K562 (cell line): ENCODE measurements at regions not wholly inside any gene's neighbourhood (a gene's known extent, or its start where the extent isn't known, plus 50 kb on each side); places are given as distances from the start of the nearest gene placed in this dataset.

ENCODE experiments used
- GTF2F1 ChIP-seq: IDR thresholded peaks from 2 replicates; pipeline ENCODE4 v1.6.1; 2011; ENCODE audit warnings: low read depth, low read length, improper control_type of control experiment
- MAZ ChIP-seq, 2 experiments: fragments of 450-650 bp in 1 of 2; sonication (generic) in 1 of 2; formaldehyde crosslinking; IDR thresholded peaks in 1 of 2; conservative IDR thresholded peaks in 1 of 2; 2 replicates each; pipeline versions ENCODE4 v1.4.0 to v1.5.0; 2020; ENCODE audit warnings: mild to moderate bottlenecking in 1 of 2, missing genetic modification reagents in 1 of 2
- NCOA1 ChIP-seq: fragments of 450-650 bp; IDR thresholded peaks from 2 replicates; pipeline ENCODE4 v1.6.1; 2016; ENCODE audit warnings: low read depth
- NCOA4 ChIP-seq: fragments of 450-650 bp; IDR thresholded peaks from 2 replicates; pipeline ENCODE4 v1.6.1; 2018; ENCODE audit warnings: mild to moderate bottlenecking; ENCODE audit not compliant: partially characterized antibody
- PCBP1 ChIP-seq: fragments of 200-400 bp; formaldehyde crosslinking; IDR thresholded peaks from 2 replicates; pipeline ENCODE4 v1.6.1; 2018; ENCODE audit warnings: mild to moderate bottlenecking, low read depth, low read length; ENCODE audit not compliant: poor library complexity, severe bottlenecking
- POLR2G ChIP-seq: fragments of 200-400 bp; formaldehyde crosslinking; IDR thresholded peaks from 2 replicates; pipeline ENCODE4 v1.6.1; 2017; ENCODE audit warnings: low read depth, mild to moderate bottlenecking, antibody characterized with exemption, low read length, moderate library complexity
- YY1 ChIP-seq, 3 experiments: IDR thresholded peaks; 2 replicates each; pipeline ENCODE4 v1.6.1; 2011; ENCODE audit warnings: low read length in 2 of 3, mild to moderate bottlenecking in 2 of 3, moderate library complexity in 2 of 3, borderline replicate concordance in 1 of 3, control low read depth in 1 of 3, low read depth in 1 of 3; ENCODE audit not compliant: insufficient read depth in 3 of 3, insufficient replicate concordance in 2 of 3, control insufficient read depth in 1 of 3, insufficient read length in 1 of 3; ENCODE audit errors: extremely low read depth in 1 of 3
- ZBTB17 ChIP-seq: fragments of 450-650 bp; formaldehyde crosslinking; IDR thresholded peaks from 2 replicates; pipeline ENCODE4 v1.4.0; 2020; ENCODE audit warnings: mild to moderate bottlenecking
- ZNF140 ChIP-seq: fragments of 250-450 bp; sonication (Bioruptor Pico); IDR thresholded peaks from 2 replicates; pipeline ENCODE4 v1.8.0; 2021; ENCODE audit warnings: moderate library complexity, mild to moderate bottlenecking, inconsistent platforms
- ZNF311 ChIP-seq: fragments of 250-450 bp; sonication (Bioruptor Pico); IDR thresholded peaks from 2 replicates; pipeline ENCODE4 v1.4.0; 2020; ENCODE audit warnings: mild to moderate bottlenecking, moderate library complexity
- ZNF77 ChIP-seq: fragments of 250-450 bp; sonication (Bioruptor Pico); IDR thresholded peaks from 2 replicates; pipeline ENCODE4 v1.5.0; 2020

DNA sequence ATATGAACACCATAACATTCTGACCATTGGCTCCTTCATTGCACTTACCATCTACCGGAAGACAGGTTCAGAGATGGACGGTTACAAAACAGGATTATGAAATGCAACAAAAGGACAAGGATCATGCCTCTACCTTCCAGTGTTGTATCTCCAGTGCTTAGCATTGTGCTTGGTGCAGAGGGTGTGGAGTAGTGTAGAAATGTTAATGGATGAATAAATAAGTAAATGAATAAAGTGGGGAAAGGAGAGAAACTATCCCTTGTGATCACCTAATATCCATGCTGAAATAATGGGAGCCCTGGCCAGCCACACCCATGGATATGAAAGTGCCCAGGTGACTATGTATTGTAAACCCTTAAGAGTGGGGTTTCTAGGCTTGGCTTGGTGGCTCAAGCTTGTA lies 344.8 kb upstream of the LMCD1 start:
- TF ChIP-seq GTF2F1 (no peak), NCOA1 (no peak), MAZ (CRISPR knock-in tag; conservative IDR thresholded peaks at IDR 0.05 in 1 of 2, IDR thresholded peaks at IDR 0.05 in 1 of 2) (no peak), NCOA4 (no peak), ZBTB17 (no peak), ZNF77 (no peak), ZNF311 (no peak), PCBP1 (no peak), POLR2G (no peak), YY1 (IDR thresholded peaks at IDR 0.05; ENCODE audit: borderline replicate concordance in 1 of 3, control insufficient read depth in 1 of 3, extremely low read depth in 1 of 3, insufficient read depth in 3 of 3, insufficient read length in 1 of 3, insufficient replicate concordance in 2 of 3, low read depth in 1 of 3, low read length in 2 of 3) (no peak), ZNF140 (CRISPR knock-in tag) (no peak)
